ENCODE measurements at regions not wholly inside any gene's neighbourhood (a gene's known extent, or its start where the extent isn't known, plus 50 kb on each side); places are given as distances from the start of the nearest gene placed in this dataset.

DNA sequence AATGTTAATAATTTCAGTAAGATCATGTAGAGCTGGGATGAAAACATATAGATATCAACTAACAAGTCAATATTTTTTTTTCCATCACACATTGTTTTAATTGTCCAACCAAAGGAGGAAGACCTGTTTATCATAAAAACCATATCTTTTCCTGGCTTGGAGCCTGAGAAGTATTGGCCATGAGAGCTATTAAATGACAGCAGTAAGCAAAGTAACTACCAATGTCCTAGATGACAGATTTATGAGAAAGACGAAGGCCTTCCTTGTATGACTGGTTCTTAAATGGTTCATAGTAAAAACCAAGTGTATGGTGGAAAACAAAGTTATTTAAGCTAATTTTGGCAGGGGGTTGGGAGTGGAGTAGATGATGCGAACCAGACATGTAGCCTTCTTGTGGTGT, 1147.1 kb upstream of the TENM4 start:
- Histone ChIP-seq H3K4me3 (no peak overlapping the region), H3K9me3 (no peaks in the 10 kb centered on the region), H3K27me3 (ENCODE audit: low read depth) (no peaks in the 10 kb centered on the region), H3K36me3 (replicated peaks) (no peaks in the 10 kb centered on the region), H3K4me1 (no peaks in the 10 kb centered on the region)
- in situ Hi-C loops (cut with MboI; ENCODE audit: low sequenced_read_pairs), result no loop called here
- DNase-seq (ENCODE audit: low spot score in 2 of 2), result no peak

DNA sequence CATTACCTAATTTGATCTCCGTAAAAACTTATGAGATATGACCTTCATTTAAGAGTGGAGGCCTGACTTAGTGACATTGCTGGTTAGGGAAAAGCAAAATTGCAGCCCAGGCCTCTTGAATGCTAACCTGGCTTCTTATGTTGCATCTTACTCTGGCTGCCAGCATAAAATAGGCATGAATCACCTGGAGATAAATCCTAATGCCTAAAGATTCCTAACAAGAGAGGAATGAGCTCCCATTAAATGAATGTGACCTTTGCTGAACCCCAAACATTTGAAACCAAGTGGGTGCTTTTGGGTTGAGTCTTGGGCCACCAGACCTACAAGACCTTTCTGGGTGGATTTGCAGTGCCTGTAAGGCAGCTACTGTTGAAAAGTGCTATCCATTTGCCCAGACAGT, 1145.6 kb upstream of the TENM4 start:
- no peaks in the 10 kb centered on the region for H3K9me3 ChIP-seq
- DNase-seq (ENCODE audit: low spot score in 2 of 2), result no peak
- in situ Hi-C loops (cut with MboI; ENCODE audit: low sequenced_read_pairs), result no loop called here
- H3K27me3 ChIP-seq (ENCODE audit: low read depth), result no peaks in the 10 kb centered on the region
- H3K4me3 ChIP-seq, result no peak overlapping the region
- H3K4me1 ChIP-seq, result no peaks in the 10 kb centered on the region
- H3K36me3 ChIP-seq (replicated peaks), result no peaks in the 10 kb centered on the region

DNA sequence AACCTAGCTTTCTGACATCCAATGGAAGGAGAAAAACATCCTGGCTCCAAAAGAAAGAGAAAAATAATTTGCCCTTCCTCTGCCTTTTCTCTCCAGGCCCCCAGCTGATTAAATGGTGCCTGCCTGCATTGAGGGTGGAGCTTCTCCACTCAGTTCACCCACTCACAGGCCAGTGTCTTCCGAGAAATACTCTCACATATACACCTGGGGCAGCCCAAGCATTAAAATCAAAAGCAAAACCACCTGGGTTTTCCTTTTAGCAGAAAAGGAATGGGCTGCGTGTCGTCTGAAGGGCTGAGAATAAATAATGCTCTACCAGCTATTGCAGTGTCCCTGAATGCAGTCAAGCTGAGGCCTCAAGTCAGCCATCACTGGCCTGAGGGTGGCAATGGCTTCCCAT, 1143.8 kb upstream of the TENM4 start:
- Histone ChIP-seq H3K36me3 (replicated peaks) (no peaks in the 10 kb centered on the region), H3K9me3 (no peaks in the 10 kb centered on the region), H3K4me1 (no peaks in the 10 kb centered on the region), H3K4me3 (no peak overlapping the region), H3K27me3 (ENCODE audit: low read depth) (no peaks in the 10 kb centered on the region)
- in situ Hi-C loops (cut with MboI; ENCODE audit: low sequenced_read_pairs), result no loop called here
- DNase-seq (ENCODE audit: low spot score in 2 of 2), result no peak

DNA sequence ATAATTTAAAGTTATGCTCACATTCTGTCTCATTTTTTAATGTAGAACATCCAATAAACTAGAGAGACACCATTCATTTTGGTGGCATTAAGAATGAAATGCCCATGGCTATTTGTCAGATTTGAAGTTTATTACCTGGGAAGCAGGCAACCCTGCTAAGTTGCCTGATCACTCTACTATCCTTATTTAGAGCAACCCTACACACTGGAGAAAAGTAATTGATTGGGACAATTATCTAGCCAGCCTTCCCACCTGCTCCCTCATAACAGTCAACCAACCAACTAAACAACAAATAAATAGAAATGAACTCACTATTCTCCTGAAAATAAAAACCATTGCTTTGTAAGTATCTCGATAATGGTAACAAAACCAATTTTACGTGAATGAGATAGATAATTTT, 1129.0 kb upstream of the TENM4 start:
- no peak for DNase-seq (ENCODE audit: low spot score in 2 of 2)
- Histone ChIP-seq H3K4me3 (no peak overlapping the region), H3K4me1 (no peaks in the 10 kb centered on the region), H3K9me3 (peaks cover 3% of the 10 kb centered on the region), H3K27me3 (ENCODE audit: low read depth) (no peaks in the 10 kb centered on the region), H3K36me3 (replicated peaks) (no peaks in the 10 kb centered on the region)
- in situ Hi-C loops (cut with MboI; ENCODE audit: low sequenced_read_pairs), result no loop called here

DNA sequence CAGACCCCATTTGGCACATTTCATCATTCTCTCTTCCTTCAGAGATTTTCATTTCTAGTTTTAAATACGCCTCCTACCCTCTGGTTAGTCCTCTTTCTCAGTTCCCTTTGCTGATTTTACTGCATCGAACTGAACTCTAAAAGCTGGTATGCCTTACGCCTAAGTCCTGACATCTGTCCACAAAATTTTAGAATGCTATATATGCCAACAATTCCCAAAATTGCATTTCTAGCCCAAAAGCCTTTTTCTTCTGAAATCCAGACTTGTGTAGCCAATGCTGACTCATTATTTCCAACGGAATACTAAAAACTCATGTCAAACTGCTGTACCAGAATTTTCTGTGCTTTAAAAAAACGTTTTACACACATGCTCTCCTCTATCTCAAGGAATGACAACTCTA, 1124.4 kb upstream of the TENM4 start:
- no peak for DNase-seq (ENCODE audit: low spot score in 2 of 2)
- no peaks in the 10 kb centered on the region; the same call in 1 of the 2 replicates for H3K9me3 ChIP-seq
- H3K36me3 ChIP-seq (replicated peaks), result no peaks in the 10 kb centered on the region
- no peak overlapping the region for H3K4me3 ChIP-seq
- no peaks in the 10 kb centered on the region for H3K27me3 ChIP-seq (ENCODE audit: low read depth)
- peaks cover 21% of the 10 kb centered on the region for H3K4me1 ChIP-seq
- in situ Hi-C loops (cut with MboI; ENCODE audit: low sequenced_read_pairs), result no loop called here

DNA sequence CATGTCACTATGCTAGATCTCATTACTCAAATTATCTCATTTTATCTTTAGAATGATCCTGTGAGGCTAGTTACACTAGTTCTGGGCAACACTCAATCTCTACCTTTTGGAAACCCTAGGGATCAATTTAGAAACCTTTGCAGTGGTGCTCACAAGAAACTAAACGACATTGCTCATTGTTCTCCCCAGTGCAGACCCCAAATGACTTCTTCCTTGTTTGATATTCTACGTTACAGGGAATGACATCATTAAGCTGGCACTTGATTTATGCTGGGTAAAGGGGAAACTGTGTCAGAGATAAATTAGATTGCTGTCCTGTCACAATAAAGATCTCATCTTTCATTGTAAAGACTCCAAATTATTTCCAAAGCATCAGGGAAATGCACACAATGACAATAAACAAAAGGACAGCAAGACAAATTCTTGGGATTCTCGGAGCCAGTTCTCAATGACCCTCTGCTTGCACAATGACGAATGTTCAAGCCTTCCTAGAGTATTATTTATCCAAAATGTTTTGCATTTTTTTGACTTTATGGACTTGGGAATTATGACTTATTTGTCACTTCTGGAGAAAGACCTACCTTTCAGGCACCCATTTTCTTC, 1121.8 kb upstream of the TENM4 start:
- in situ Hi-C loops (cut with MboI; ENCODE audit: low sequenced_read_pairs), result no loop called here
- H3K9me3 ChIP-seq, result no peaks in the 10 kb centered on the region; the same call in 1 of the 2 replicates
- no peak overlapping the region for H3K4me3 ChIP-seq
- DNase-seq (ENCODE audit: low spot score in 2 of 2), result peak; percentile 16 to 57
- H3K27me3 ChIP-seq (ENCODE audit: low read depth), result no peaks in the 10 kb centered on the region
- H3K4me1 ChIP-seq, result peaks cover 21% of the 10 kb centered on the region
- H3K36me3 ChIP-seq (replicated peaks), result no peaks in the 10 kb centered on the region

DNA sequence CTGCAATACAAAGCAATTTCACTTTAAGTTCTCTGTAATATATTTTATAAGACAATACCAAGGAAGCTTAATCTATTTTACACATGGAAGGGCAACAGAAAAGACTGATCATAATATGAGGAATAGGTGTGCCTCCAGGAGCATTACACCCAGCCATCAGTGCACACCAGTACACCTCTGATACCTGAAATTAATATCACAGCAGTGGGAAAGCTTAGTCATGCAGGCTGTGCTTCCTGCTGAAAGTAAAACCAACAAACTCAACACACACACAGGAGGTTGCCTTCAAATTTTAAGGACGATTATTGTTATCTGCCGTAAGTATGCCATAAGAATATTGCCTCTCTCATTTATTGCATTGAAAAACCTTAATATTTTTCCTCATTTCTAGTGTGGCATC, 1119.1 kb upstream of the TENM4 start:
- Histone ChIP-seq H3K4me1 (peaks cover 21% of the 10 kb centered on the region), H3K36me3 (replicated peaks) (no peaks in the 10 kb centered on the region), H3K9me3 (no peaks in the 10 kb centered on the region; the same call in 1 of the 2 replicates), H3K27me3 (ENCODE audit: low read depth) (no peaks in the 10 kb centered on the region), H3K4me3 (no peak overlapping the region)
- no peak for DNase-seq (ENCODE audit: low spot score in 2 of 2)
- in situ Hi-C loops (cut with MboI; ENCODE audit: low sequenced_read_pairs), result no loop called here

DNA sequence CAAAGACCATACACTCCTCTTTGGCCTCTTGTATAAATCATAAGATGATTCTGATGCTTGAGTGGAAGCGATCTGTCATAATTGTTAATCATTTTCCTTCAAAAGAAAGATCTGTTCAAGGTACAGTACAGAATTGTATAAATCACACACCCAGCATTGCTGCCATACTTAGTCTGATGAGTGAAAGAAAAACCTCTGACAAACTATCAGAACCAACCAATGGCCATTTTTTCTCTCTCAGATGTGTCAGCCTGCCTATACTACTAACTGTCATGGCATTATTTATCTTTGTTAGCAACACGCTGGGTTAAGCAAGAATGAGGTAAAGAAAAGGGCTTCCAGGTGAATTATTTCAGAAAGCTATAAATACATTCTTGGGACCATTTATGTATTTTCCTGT, 1112.7 kb upstream of the TENM4 start:
- in situ Hi-C loops (cut with MboI; ENCODE audit: low sequenced_read_pairs), result no loop called here
- H3K9me3 ChIP-seq, result no peaks in the 10 kb centered on the region
- no peak for DNase-seq (ENCODE audit: low spot score in 2 of 2)

DNA sequence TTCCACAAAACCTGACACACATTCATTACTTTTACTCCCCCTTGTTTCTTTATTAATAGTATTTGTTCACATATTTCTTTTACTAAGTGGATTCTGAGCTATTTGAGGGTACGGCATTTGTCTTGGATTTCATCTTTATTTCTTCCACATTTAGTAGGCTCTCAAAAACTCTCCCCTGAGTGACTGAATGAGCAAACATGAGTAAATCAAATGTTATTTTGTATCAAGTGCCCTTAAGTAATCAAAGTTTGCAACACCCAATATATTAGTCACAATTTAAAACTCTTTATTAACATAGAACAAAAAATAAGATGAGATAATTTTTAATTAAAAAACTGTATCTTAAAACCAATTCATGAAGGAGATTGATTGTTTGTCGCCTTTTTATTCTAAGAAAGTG, 1101.9 kb upstream of the TENM4 start:
- H3K36me3 ChIP-seq (replicated peaks), result no peaks in the 10 kb centered on the region
- H3K4me3 ChIP-seq, result no peak overlapping the region
- H3K9me3 ChIP-seq, result no peaks in the 10 kb centered on the region
- DNase-seq (ENCODE audit: low spot score in 2 of 2), result no peak
- H3K27me3 ChIP-seq (ENCODE audit: low read depth), result no peaks in the 10 kb centered on the region
- in situ Hi-C loops (cut with MboI; ENCODE audit: low sequenced_read_pairs), result no loop called here
- H3K4me1 ChIP-seq, result no peaks in the 10 kb centered on the region

More for the DNA sequence above, 1112.7 kb upstream of the TENM4 start:
- Histone ChIP-seq H3K27me3 (ENCODE audit: low read depth) (no peaks in the 10 kb centered on the region), H3K4me1 (no peaks in the 10 kb centered on the region), H3K36me3 (replicated peaks) (no peaks in the 10 kb centered on the region), H3K4me3 (no peak overlapping the region)

DNA sequence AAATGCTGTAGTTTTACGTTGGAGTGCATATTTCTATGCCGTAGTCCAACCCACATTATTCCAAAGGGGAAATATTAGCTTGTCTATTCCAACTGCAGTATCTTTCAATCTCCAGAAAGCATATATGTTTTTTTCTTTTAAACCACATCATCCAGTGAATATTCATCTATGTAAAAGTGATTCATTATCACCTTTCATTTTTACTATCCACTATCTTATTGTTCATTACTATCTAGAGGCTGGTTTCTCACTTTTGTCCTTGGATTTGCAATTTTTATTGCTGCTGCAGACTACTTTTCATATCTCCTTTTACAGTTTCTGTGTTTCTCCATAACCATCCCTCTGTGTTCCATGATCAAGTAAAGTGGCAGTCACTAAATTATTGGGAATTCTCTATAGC, 1097.2 kb upstream of the TENM4 start:
- Histone ChIP-seq H3K4me1 (no peaks in the 10 kb centered on the region), H3K36me3 (replicated peaks) (no peaks in the 10 kb centered on the region), H3K9me3 (no peaks in the 10 kb centered on the region), H3K4me3 (no peak overlapping the region), H3K27me3 (ENCODE audit: low read depth) (no peaks in the 10 kb centered on the region)
- DNase-seq (ENCODE audit: low spot score in 2 of 2), result no peak
- in situ Hi-C loops (cut with MboI; ENCODE audit: low sequenced_read_pairs), result no loop called here

DNA sequence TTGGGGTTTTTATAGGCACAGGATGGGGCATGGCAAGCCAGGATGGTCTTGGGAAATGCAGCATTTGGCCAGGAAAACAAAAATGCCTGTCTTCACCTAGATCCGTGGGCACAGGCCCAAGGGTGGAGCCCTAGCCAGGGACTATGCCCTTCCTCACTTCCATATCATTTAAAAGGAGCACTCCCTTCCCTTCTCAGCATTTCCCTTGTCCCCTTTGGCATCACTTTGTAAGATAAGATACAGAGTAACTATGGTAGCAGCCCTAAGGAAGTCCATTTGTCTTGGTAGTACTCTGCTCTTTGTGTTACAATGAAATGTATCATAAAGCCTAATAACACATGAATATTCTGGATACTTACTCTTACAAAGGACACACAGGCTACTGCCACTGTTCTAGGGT, 1092.6 kb upstream of the TENM4 start:
- H3K36me3 ChIP-seq (replicated peaks), result no peaks in the 10 kb centered on the region
- DNase-seq (ENCODE audit: low spot score in 2 of 2), result no peak
- no peaks in the 10 kb centered on the region for H3K9me3 ChIP-seq
- H3K4me3 ChIP-seq, result no peak overlapping the region
- in situ Hi-C loops (cut with MboI; ENCODE audit: low sequenced_read_pairs), result no loop called here
- H3K27me3 ChIP-seq (ENCODE audit: low read depth), result no peaks in the 10 kb centered on the region
- no peaks in the 10 kb centered on the region for H3K4me1 ChIP-seq

DNA sequence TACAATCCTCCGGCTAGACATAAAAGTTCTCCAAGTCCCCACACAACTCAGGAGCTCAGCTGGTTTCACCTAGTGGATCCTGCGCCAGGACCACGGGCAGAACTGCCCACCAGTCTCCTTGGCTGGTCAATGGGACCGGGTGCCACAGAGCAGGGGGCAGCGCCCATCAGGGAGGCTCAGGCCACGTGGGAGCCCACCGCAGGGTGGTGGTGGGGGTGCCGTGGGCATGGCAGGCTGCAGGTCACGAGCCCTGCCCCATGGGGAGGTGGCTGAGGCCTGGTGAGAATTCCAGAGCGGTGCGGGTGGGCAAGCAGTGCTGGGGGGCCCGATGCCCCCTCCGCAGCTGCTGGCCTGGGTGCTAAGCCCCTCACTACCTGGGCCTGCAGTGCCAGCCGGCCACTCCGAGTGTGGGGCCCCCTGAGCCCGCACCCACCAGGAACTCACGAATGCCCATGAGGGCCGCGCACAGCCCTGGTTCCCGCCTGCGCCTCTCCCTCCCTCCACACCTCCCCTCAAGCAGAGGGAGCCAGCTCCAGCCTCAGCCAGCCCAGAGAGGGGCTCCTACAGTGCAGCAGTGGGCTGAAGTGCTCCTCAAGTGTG, 1091.9 kb upstream of the TENM4 start:
- H3K36me3 ChIP-seq (replicated peaks), result no peaks in the 10 kb centered on the region
- H3K4me1 ChIP-seq, result no peaks in the 10 kb centered on the region
- no peak for DNase-seq (ENCODE audit: low spot score in 2 of 2)
- in situ Hi-C loops (cut with MboI; ENCODE audit: low sequenced_read_pairs), result no loop called here
- no peaks in the 10 kb centered on the region for H3K27me3 ChIP-seq (ENCODE audit: low read depth)
- no peaks in the 10 kb centered on the region for H3K9me3 ChIP-seq
- no peak overlapping the region for H3K4me3 ChIP-seq

DNA sequence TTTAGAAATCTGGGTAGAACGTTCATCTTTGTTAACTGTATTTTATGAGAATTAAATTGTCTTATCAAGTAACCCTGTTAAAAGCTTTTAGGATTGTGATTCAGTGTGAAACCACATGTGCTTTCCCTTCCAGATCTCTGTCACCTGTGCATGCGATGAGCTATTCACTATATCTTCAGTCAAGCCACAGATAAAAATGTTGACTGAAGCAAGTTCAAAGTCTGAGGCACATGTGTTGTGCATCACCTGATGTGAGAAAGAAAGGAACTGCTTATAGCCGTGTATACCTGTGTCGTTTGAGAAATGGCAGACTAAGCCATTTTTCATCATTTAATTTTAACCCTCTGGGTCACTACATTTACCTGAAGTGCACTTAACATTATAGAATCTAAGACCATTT, 1088.9 kb upstream of the TENM4 start:
- Histone ChIP-seq H3K36me3 (replicated peaks) (no peaks in the 10 kb centered on the region), H3K4me1 (no peaks in the 10 kb centered on the region), H3K4me3 (no peak overlapping the region), H3K9me3 (no peaks in the 10 kb centered on the region), H3K27me3 (ENCODE audit: low read depth) (no peaks in the 10 kb centered on the region)
- no peak for DNase-seq (ENCODE audit: low spot score in 2 of 2)
- in situ Hi-C loops (cut with MboI; ENCODE audit: low sequenced_read_pairs), result no loop called here

DNA sequence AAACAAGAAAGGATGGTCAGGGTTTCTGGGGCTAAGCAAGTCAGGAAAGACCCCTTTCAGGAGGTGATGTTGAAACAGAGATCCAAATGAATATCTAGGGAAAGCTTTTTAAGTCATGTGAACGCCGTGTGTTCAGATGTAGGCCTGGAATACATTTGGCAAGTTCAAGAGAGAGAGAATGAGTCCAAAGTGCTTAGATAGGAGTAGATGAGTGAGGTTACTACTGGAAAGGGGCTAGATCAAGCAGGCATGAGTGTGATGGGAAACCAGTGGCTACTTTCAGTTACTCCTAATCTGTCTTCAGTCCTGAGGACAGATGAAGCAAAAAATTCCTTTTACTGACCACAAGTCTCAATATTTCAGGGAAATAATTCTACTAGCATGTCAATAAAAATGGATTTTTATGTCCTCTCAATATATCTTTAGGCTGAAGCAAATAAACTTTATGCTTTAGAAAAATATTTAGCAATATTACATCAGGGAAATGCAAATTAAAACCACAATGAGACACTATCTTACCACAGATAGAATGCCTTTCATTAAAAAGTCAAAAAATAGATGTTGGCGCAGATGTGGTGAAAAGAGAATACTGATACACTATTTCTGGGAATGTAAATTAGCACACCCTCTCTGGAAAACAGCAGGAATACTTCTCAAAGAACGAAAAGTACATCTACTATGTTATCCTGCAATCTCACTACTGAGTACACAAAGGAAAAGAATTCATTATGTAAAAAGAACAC, 1085.0 kb upstream of the TENM4 start:
- Histone ChIP-seq H3K9me3 (no peaks in the 10 kb centered on the region), H3K27me3 (ENCODE audit: low read depth) (no peaks in the 10 kb centered on the region; the same call in 1 of the 2 replicates), H3K36me3 (replicated peaks) (no peaks in the 10 kb centered on the region), H3K4me1 (no peaks in the 10 kb centered on the region), H3K4me3 (no peak overlapping the region)
- DNase-seq (ENCODE audit: low spot score in 2 of 2), result no peak
- in situ Hi-C loops (cut with MboI; ENCODE audit: low sequenced_read_pairs), result no loop called here

Data from HAP-1 (cell line).